HG03159 (cell line): ENCODE measurements at regions not wholly inside any gene's neighbourhood (a gene's known extent, or its start where the extent isn't known, plus 50 kb on each side); places are given as distances from the start of the nearest gene placed in this dataset.

Experiments
- ATAC-seq: cut with Tn5 transposase; IDR thresholded peaks from one replicate; pipeline ENCODE4 v1.9.1; 2021; ENCODE audit warnings: mild to moderate bottlenecking, moderate library complexity; ENCODE audit not compliant: unreplicated experiment

GRCh38 chr5:153432583-153432982 is 57.9 kb upstream of the GRIA1 start:
- no peak for ATAC-seq

- no peak for ATAC-seq
Measured at GRCh38 chr5:153437251-153437650, 53.2 kb upstream of the GRIA1 start.

GRCh38 chr5:153439130-153439529 is 51.3 kb upstream of the GRIA1 start:
- ATAC-seq: no peak
